Activated naive CD4-positive, alpha-beta T cell treated with anti-CD3 and anti-CD28 coated beads, Interleukin-2, amount 50 U/mL, for 16 hours (primary cell): ENCODE measurements at regions not wholly inside any gene's neighbourhood (a gene's known extent, or its start where the extent isn't known, plus 50 kb on each side); places are given as distances from the start of the nearest gene placed in this dataset.

Experiments
- DNase-seq: peaks from one replicate; pipeline ENCODE4 v3.0.0-alpha.2; 2020

GRCh38 chr11:134581966-134582769, 170.1 kb upstream of the B3GAT1 start:
- DNase-seq: no peak

- DNase-seq: no peak
These were observed 169.1 kb upstream of the B3GAT1 start for GRCh38 chr11:134581121-134581626.

GRCh38 chr11:134580610-134580975, 168.6 kb upstream of the B3GAT1 start:
- DNase-seq: no peak

- DNase-seq: no peak
These were observed 167.9 kb upstream of the B3GAT1 start for GRCh38 chr11:134579724-134580609.

GRCh38 chr11:134578807-134579723, 167.0 kb upstream of the B3GAT1 start:
- no peak for DNase-seq

- DNase-seq: no peak
These were observed 165.8 kb upstream of the B3GAT1 start for GRCh38 chr11:134577751-134578395.

GRCh38 chr11:134576721-134577171, 164.7 kb upstream of the B3GAT1 start:
- DNase-seq: no peak

GRCh38 chr11:134576286-134576685, 164.2 kb upstream of the B3GAT1 start:
- no peak for DNase-seq

GRCh38 chr11:134575504-134576230, 163.6 kb upstream of the B3GAT1 start:
- DNase-seq: no peak

GRCh38 chr11:134574947-134575346, 162.9 kb upstream of the B3GAT1 start:
- no peak for DNase-seq

GRCh38 chr11:134574425-134574824, 162.4 kb upstream of the B3GAT1 start:
- DNase-seq: no peak

GRCh38 chr11:134573857-134574256, 161.8 kb upstream of the B3GAT1 start:
- no peak for DNase-seq

- DNase-seq: no peak
These were observed 161.0 kb upstream of the B3GAT1 start for GRCh38 chr11:134572741-134573675.

GRCh38 chr11:134571301-134571700, 159.3 kb upstream of the B3GAT1 start:
- no peak for DNase-seq

- DNase-seq: no peak
These were observed 157.2 kb upstream of the B3GAT1 start for GRCh38 chr11:134569195-134569594.

GRCh38 chr11:134566311-134566710, 154.3 kb upstream of the B3GAT1 start:
- no peak for DNase-seq

- DNase-seq: no peak
These were observed 153.4 kb upstream of the B3GAT1 start for GRCh38 chr11:134565343-134565891.

GRCh38 chr11:134564472-134565200, 152.6 kb upstream of the B3GAT1 start:
- no peak for DNase-seq

GRCh38 chr11:134562941-134563471, 151.0 kb upstream of the B3GAT1 start:
- no peak for DNase-seq
